HL-60 (cell line): ENCODE measurements at regions not wholly inside any gene's neighbourhood (a gene's known extent, or its start where the extent isn't known, plus 50 kb on each side); places are given as distances from the start of the nearest gene placed in this dataset.

Experiments
- GABPA ChIP-seq: IDR thresholded peaks from 2 replicates; pipeline ENCODE4 v1.6.1; 2012; ENCODE audit warnings: low read depth
- POLR2AphosphoS5 ChIP-seq: IDR thresholded peaks from 2 replicates; pipeline ENCODE4 v1.6.1; 2012; ENCODE audit warnings: low read depth
- TF ChIP-seq, protein P1 (sequence below): IDR thresholded peaks from one replicate; pipeline ENCODE4 v1.5.1; 2011; ENCODE audit warnings: low read length, control low read depth, inconsistent platforms; ENCODE audit not compliant: insufficient read depth
- TF ChIP-seq, protein P2 (sequence below): IDR thresholded peaks from 2 replicates; pipeline ENCODE4 v1.6.1; 2012; ENCODE audit warnings: low read depth; ENCODE audit not compliant: insufficient replicate concordance

DNA sequence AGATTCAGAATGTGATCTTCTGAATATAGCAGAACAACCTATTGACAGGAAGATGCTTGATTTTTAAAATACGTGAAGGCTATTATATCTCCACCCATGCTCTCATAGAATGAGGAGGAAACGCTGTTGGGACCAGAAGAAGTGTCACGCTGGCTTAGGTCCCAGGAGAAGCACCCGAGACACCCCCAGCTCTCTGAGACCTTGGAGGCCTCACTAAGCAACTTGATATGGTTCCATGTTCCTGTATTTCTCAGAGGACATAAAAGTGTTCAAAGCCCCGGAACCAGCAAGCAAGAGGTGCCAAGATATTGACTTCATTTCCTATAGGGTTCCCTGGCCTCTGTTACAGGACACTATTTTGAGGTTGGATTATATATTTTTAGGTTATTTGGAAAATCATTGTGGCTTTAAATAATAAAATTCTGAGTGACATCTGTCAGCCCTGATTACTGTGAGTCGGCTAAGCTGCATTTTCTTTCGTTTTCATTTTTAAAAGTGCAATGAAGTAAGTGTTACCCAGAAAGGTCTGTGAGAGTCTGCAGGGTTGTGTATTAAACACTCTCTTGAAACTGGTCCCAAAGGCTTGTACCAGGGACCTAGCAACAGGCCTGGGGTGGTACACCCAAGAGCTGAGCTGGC, 400.0 kb downstream of the SOX9 start:
- TF ChIP-seq, protein P1, sequence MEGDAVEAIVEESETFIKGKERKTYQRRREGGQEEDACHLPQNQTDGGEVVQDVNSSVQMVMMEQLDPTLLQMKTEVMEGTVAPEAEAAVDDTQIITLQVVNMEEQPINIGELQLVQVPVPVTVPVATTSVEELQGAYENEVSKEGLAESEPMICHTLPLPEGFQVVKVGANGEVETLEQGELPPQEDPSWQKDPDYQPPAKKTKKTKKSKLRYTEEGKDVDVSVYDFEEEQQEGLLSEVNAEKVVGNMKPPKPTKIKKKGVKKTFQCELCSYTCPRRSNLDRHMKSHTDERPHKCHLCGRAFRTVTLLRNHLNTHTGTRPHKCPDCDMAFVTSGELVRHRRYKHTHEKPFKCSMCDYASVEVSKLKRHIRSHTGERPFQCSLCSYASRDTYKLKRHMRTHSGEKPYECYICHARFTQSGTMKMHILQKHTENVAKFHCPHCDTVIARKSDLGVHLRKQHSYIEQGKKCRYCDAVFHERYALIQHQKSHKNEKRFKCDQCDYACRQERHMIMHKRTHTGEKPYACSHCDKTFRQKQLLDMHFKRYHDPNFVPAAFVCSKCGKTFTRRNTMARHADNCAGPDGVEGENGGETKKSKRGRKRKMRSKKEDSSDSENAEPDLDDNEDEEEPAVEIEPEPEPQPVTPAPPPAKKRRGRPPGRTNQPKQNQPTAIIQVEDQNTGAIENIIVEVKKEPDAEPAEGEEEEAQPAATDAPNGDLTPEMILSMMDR = no peak
- TF ChIP-seq, protein P2, sequence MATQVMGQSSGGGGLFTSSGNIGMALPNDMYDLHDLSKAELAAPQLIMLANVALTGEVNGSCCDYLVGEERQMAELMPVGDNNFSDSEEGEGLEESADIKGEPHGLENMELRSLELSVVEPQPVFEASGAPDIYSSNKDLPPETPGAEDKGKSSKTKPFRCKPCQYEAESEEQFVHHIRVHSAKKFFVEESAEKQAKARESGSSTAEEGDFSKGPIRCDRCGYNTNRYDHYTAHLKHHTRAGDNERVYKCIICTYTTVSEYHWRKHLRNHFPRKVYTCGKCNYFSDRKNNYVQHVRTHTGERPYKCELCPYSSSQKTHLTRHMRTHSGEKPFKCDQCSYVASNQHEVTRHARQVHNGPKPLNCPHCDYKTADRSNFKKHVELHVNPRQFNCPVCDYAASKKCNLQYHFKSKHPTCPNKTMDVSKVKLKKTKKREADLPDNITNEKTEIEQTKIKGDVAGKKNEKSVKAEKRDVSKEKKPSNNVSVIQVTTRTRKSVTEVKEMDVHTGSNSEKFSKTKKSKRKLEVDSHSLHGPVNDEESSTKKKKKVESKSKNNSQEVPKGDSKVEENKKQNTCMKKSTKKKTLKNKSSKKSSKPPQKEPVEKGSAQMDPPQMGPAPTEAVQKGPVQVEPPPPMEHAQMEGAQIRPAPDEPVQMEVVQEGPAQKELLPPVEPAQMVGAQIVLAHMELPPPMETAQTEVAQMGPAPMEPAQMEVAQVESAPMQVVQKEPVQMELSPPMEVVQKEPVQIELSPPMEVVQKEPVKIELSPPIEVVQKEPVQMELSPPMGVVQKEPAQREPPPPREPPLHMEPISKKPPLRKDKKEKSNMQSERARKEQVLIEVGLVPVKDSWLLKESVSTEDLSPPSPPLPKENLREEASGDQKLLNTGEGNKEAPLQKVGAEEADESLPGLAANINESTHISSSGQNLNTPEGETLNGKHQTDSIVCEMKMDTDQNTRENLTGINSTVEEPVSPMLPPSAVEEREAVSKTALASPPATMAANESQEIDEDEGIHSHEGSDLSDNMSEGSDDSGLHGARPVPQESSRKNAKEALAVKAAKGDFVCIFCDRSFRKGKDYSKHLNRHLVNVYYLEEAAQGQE = no peak
- TF ChIP-seq POLR2AphosphoS5 (no peak), GABPA (no peak)
